Activated CD8-positive, alpha-beta T cell treated with anti-CD3 and anti-CD28 coated beads, Interleukin-2, amount 10 ng/mL, durations not matched to agents 7 days and 5 days (primary cell): ENCODE measurements at regions not wholly inside any gene's neighbourhood (a gene's known extent, or its start where the extent isn't known, plus 50 kb on each side); places are given as distances from the start of the nearest gene placed in this dataset.
"Not testable (repeated sequence)": the region's sequence is repeated elsewhere in the genome, so short reads cannot be mapped to it uniquely, and the experiment has no call there.

Experiments
- ATAC-seq: fragments of 150-1000 bp; cut with Tn5 transposase; one replicate; pipeline ENCODE4 v1.10.0; 2021; ENCODE audit warnings: moderate library complexity
- CTCF ChIA-PET: fragments of 350-600 bp; sonication (Branson Sonifier 250); formaldehyde crosslinking; loops from one replicate; lab custom pipeline; 2021; ENCODE audit warnings: antibody characterized with exemption; lab: Charles Lee
- POLR2A ChIA-PET: fragments of 350-600 bp; sonication (Branson Sonifier 250); formaldehyde crosslinking; loops from one replicate; lab custom pipeline; 2021; ENCODE audit warnings: antibody characterized with exemption; lab: Charles Lee
- DNase-seq: peaks from one replicate; pipeline ENCODE4 v3.0.0-alpha.2; 2020
- H3K27ac Mint-ChIP-seq: one replicate; pipeline ENCODE4 v1.8.0; 2021; ENCODE audit warnings: mild to moderate bottlenecking, mixed read lengths
- H3K27me3 Mint-ChIP-seq: one replicate; pipeline ENCODE4 v1.8.0; 2021; ENCODE audit warnings: low read depth, mixed read lengths
- H3K36me3 Mint-ChIP-seq: one replicate; pipeline ENCODE4 v1.8.0; 2021; ENCODE audit warnings: low read depth, mixed read lengths
- H3K4me1 Mint-ChIP-seq: one replicate; pipeline ENCODE4 v1.8.0; 2021; ENCODE audit warnings: low read depth, mixed read lengths
- H3K4me3 Mint-ChIP-seq: one replicate; pipeline ENCODE4 v1.8.0; 2021; ENCODE audit warnings: mild to moderate bottlenecking, mixed read lengths
- H3K9me3 Mint-ChIP-seq: one replicate; pipeline ENCODE4 v1.8.0; 2022; ENCODE audit warnings: mixed read lengths; ENCODE audit not compliant: insufficient read depth

GRCh38 chr3:130151555-130151954 lies 69.9 kb downstream of the ALG1L2 start:
- DNase-seq, H3K9me3 Mint-ChIP-seq, POLR2A ChIA-PET, CTCF ChIA-PET, H3K36me3 Mint-ChIP-seq, H3K4me1 Mint-ChIP-seq, H3K27ac Mint-ChIP-seq, H3K4me3 Mint-ChIP-seq, ATAC-seq: not testable (repeated sequence)
- peaks cover 18% of the 10 kb centered on the region for H3K27me3 Mint-ChIP-seq

GRCh38 chr3:130153247-130153646 lies 71.6 kb downstream of the ALG1L2 start:
- H3K9me3 Mint-ChIP-seq, CTCF ChIA-PET, H3K27ac Mint-ChIP-seq, H3K4me1 Mint-ChIP-seq, ATAC-seq, H3K36me3 Mint-ChIP-seq, H3K4me3 Mint-ChIP-seq, DNase-seq, POLR2A ChIA-PET: not testable (repeated sequence)
- H3K27me3 Mint-ChIP-seq, result peaks cover 16% of the 10 kb centered on the region

GRCh38 chr3:130155464-130155863 lies 73.8 kb downstream of the ALG1L2 start:
- ATAC-seq, H3K4me1 Mint-ChIP-seq, H3K9me3 Mint-ChIP-seq, H3K27me3 Mint-ChIP-seq, H3K27ac Mint-ChIP-seq, DNase-seq, POLR2A ChIA-PET, H3K36me3 Mint-ChIP-seq, H3K4me3 Mint-ChIP-seq, CTCF ChIA-PET: not testable (repeated sequence)

GRCh38 chr3:130166856-130167255 lies 85.2 kb downstream of the ALG1L2 start:
- ATAC-seq, H3K27me3 Mint-ChIP-seq, H3K36me3 Mint-ChIP-seq, CTCF ChIA-PET, H3K27ac Mint-ChIP-seq, H3K4me1 Mint-ChIP-seq, H3K4me3 Mint-ChIP-seq, H3K9me3 Mint-ChIP-seq, DNase-seq, POLR2A ChIA-PET: not testable (repeated sequence)

GRCh38 chr3:130175195-130175594 lies 93.6 kb downstream of the ALG1L2 start:
- H3K27me3 Mint-ChIP-seq, H3K4me3 Mint-ChIP-seq, ATAC-seq, H3K27ac Mint-ChIP-seq, H3K36me3 Mint-ChIP-seq, H3K9me3 Mint-ChIP-seq, CTCF ChIA-PET, DNase-seq, POLR2A ChIA-PET: not testable (repeated sequence)
- peaks cover 25% of the 10 kb centered on the region for H3K4me1 Mint-ChIP-seq

- H3K27ac Mint-ChIP-seq, H3K36me3 Mint-ChIP-seq, H3K4me3 Mint-ChIP-seq, ATAC-seq, POLR2A ChIA-PET, CTCF ChIA-PET, H3K27me3 Mint-ChIP-seq, H3K9me3 Mint-ChIP-seq, DNase-seq: not testable (repeated sequence)
- H3K4me1 Mint-ChIP-seq, result peaks cover 27% of the 10 kb centered on the region
Measured at GRCh38 chr3:130176476-130177256, 95.0 kb downstream of the ALG1L2 start.

GRCh38 chr3:130178835-130179234 lies 97.2 kb downstream of the ALG1L2 start:
- H3K27me3 Mint-ChIP-seq, result not testable (repeated sequence)
- peak overlapping the region; percentile 75 for H3K4me3 Mint-ChIP-seq

GRCh38 chr3:130179353-130179970 lies 97.8 kb downstream of the ALG1L2 start:
- H3K27ac Mint-ChIP-seq, result peak overlapping the region; percentile 86
- H3K27me3 Mint-ChIP-seq, H3K36me3 Mint-ChIP-seq, H3K9me3 Mint-ChIP-seq, CTCF ChIA-PET: not testable (repeated sequence)
- POLR2A ChIA-PET, result interaction anchor here (0.9 kb wide), 1 partner anchor 67 kb away, joined by 4 read pairs; no protein-coding TSS in a partner anchor
- H3K4me1 Mint-ChIP-seq, result peaks cover 27% of the 10 kb centered on the region
- DNase-seq, result peak; percentile 79
- H3K4me3 Mint-ChIP-seq, result peak overlapping the region; percentile 75
- peak; percentile 42 for ATAC-seq

More at GRCh38 chr3:130178835-130179234, 97.2 kb downstream of the ALG1L2 start:
- H3K36me3 Mint-ChIP-seq, H3K9me3 Mint-ChIP-seq, DNase-seq, CTCF ChIA-PET, ATAC-seq: not testable (repeated sequence)
- POLR2A ChIA-PET, result interaction anchor here (0.9 kb wide), 1 partner anchor 67 kb away, joined by 4 read pairs; no protein-coding TSS in a partner anchor
- Mint-ChIP-seq H3K27ac (peak overlapping the region; percentile 86), H3K4me1 (peaks cover 27% of the 10 kb centered on the region)

- H3K27me3 Mint-ChIP-seq, POLR2A ChIA-PET, CTCF ChIA-PET, H3K9me3 Mint-ChIP-seq, H3K27ac Mint-ChIP-seq, H3K4me3 Mint-ChIP-seq, H3K36me3 Mint-ChIP-seq, DNase-seq, ATAC-seq: not testable (repeated sequence)
- H3K4me1 Mint-ChIP-seq, result peaks cover 25% of the 10 kb centered on the region
Measured at GRCh38 chr3:130182475-130182874, 100.8 kb downstream of the ALG1L2 start.

GRCh38 chr3:130183689-130184088 lies 102.1 kb downstream of the ALG1L2 start:
- H3K27me3 Mint-ChIP-seq, H3K4me3 Mint-ChIP-seq, H3K27ac Mint-ChIP-seq, CTCF ChIA-PET, H3K36me3 Mint-ChIP-seq, H3K9me3 Mint-ChIP-seq, POLR2A ChIA-PET, ATAC-seq, DNase-seq: not testable (repeated sequence)
- peaks cover 17% of the 10 kb centered on the region for H3K4me1 Mint-ChIP-seq

- H3K27ac Mint-ChIP-seq, ATAC-seq, POLR2A ChIA-PET, H3K27me3 Mint-ChIP-seq, CTCF ChIA-PET, DNase-seq, H3K36me3 Mint-ChIP-seq, H3K4me1 Mint-ChIP-seq, H3K9me3 Mint-ChIP-seq, H3K4me3 Mint-ChIP-seq: not testable (repeated sequence)
Measured at GRCh38 chr3:130184152-130185024, 102.8 kb downstream of the ALG1L2 start.
